Trophoblast cell (in vitro differentiated cells and primary cell): ENCODE measurements at regions not wholly inside any gene's neighbourhood (a gene's known extent, or its start where the extent isn't known, plus 50 kb on each side); places are given as distances from the start of the nearest gene placed in this dataset.
"Not testable (repeated sequence)": the region's sequence is repeated elsewhere in the genome, so short reads cannot be mapped to it uniquely, and the experiment has no call there.

Source experiments
- DNase-seq, 2 donors: peaks; one replicate each; pipeline ENCODE4 v3.0.0-alpha.2; 2016
- H2AFZ ChIP-seq: 2 replicates; pipeline ENCODE4 v1.6.1; 2013; ENCODE audit warnings: low read length, moderate library complexity, mild to moderate bottlenecking; ENCODE audit not compliant: insufficient read depth, poor library complexity
- H2AK5ac ChIP-seq: 2 replicates; pipeline ENCODE4 v1.6.1; 2013; ENCODE audit warnings: mild to moderate bottlenecking, low read length
- H2BK120ac ChIP-seq: 2 replicates; pipeline ENCODE4 v1.6.1; 2013; ENCODE audit warnings: low read length, mild to moderate bottlenecking, moderate library complexity; ENCODE audit not compliant: insufficient read depth, poor library complexity
- H2BK12ac ChIP-seq: 2 replicates; pipeline ENCODE4 v1.6.1; 2013; ENCODE audit warnings: mild to moderate bottlenecking, low read length, moderate library complexity
- H2BK5ac ChIP-seq: 2 replicates; pipeline ENCODE4 v1.6.1; 2013; ENCODE audit warnings: low read length, low read depth, moderate library complexity, mild to moderate bottlenecking; ENCODE audit not compliant: poor library complexity
- H3K14ac ChIP-seq: 2 replicates; pipeline ENCODE4 v1.6.1; 2013; ENCODE audit warnings: mild to moderate bottlenecking, low read length
- H3K18ac ChIP-seq: 2 replicates; pipeline ENCODE4 v1.6.1; 2013; ENCODE audit warnings: mild to moderate bottlenecking, low read length
- H3K23ac ChIP-seq: 2 replicates; pipeline ENCODE4 v1.6.1; 2013; ENCODE audit warnings: low read length
- H3K27ac ChIP-seq: 2 replicates; pipeline ENCODE4 v1.5.1; 2013; ENCODE audit warnings: low read depth, mild to moderate bottlenecking, inconsistent platforms, low read length, moderate library complexity
- H3K27me3 ChIP-seq: 2 replicates; pipeline ENCODE4 v1.6.1; 2013; ENCODE audit warnings: inconsistent platforms, mild to moderate bottlenecking, low read length, moderate library complexity; ENCODE audit not compliant: insufficient read depth
- H3K36me3 ChIP-seq, 2 experiments: 1 replicate in 1 of 2; 2 replicates in 1 of 2; pipeline ENCODE4 v1.6.1; 2013; ENCODE audit warnings: low read length in 2 of 2, mild to moderate bottlenecking in 2 of 2, moderate library complexity in 1 of 2; ENCODE audit not compliant: insufficient read depth in 2 of 2, control insufficient read depth in 1 of 2
- H3K4ac ChIP-seq: 2 replicates; pipeline ENCODE4 v1.6.1; 2013; ENCODE audit warnings: low read depth, mild to moderate bottlenecking, low read length, moderate library complexity
- H3K4me1 ChIP-seq, 2 experiments: 1 replicate in 1 of 2; 2 replicates in 1 of 2; pipeline ENCODE4 v1.6.1; 2013; ENCODE audit warnings: low read length in 2 of 2, mild to moderate bottlenecking in 2 of 2, moderate library complexity in 1 of 2; ENCODE audit not compliant: insufficient read depth in 2 of 2, control insufficient read depth in 1 of 2
- H3K4me2 ChIP-seq: 2 replicates; pipeline ENCODE4 v1.6.1; 2013; ENCODE audit warnings: inconsistent platforms, mild to moderate bottlenecking, low read length, moderate library complexity
- H3K4me3 ChIP-seq: 2 replicates; pipeline ENCODE4 v1.5.1; 2013; ENCODE audit warnings: mild to moderate bottlenecking, low read depth, low read length, inconsistent platforms
- H3K79me1 ChIP-seq: one replicate; pipeline ENCODE4 v1.6.1; 2013; ENCODE audit warnings: low read length
- H3K79me2 ChIP-seq: 2 replicates; pipeline ENCODE4 v1.6.1; 2013; ENCODE audit warnings: low read length, mild to moderate bottlenecking; ENCODE audit not compliant: control insufficient read depth, insufficient read depth, poor library complexity
- H3K9ac ChIP-seq: 2 replicates; pipeline ENCODE4 v1.6.1; 2013; ENCODE audit warnings: mild to moderate bottlenecking, low read length
- H3K9me3 ChIP-seq: 2 replicates; pipeline ENCODE4 v1.6.1; 2013; ENCODE audit warnings: low read depth, mild to moderate bottlenecking, control low read depth, inconsistent platforms, low read length; ENCODE audit not compliant: insufficient read depth
- H4K12ac ChIP-seq: 2 replicates; pipeline ENCODE4 v1.6.1; 2013; ENCODE audit warnings: low read depth, mild to moderate bottlenecking, low read length, moderate library complexity
- H4K8ac ChIP-seq: 2 replicates; pipeline ENCODE4 v1.6.1; 2013; ENCODE audit warnings: low read depth, mild to moderate bottlenecking, low read length, moderate library complexity
- H4K91ac ChIP-seq: one replicate; pipeline ENCODE4 v1.6.1; 2013; ENCODE audit warnings: low read depth, mild to moderate bottlenecking, low read length, moderate library complexity
- WGBS: extraction: QIAGEN DNeasy Blood & Tissue Kit; methylation state at CpG from one replicate; pipeline ENCODE4 v1.1.7; 2013; ENCODE audit warnings: missing lambda C conversion rate; ENCODE audit not compliant: insufficient read length, insufficient coverage; ENCODE audit errors: extremely low coverage; 5-methylcytosine and 5-hydroxymethylcytosine counted together

DNA sequence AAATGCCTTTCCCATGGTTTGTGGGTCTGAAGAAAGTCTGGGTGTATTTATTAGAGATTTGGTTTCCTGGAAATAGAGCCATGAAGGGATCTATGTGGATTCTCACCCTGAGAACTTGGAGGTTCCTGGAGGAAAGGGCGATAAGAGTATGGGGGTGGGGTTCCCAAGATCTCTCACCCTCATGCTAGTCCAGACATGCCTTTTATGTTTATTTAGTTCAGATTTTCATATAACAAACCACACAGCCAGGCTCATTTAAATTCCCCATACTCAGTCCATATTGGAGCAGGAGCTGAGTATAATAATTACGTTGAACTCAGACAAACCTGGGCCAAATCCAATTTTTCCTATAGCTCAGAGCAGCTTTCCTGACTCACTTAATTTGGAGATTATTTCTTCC, 566.6 kb downstream of the GOLGA6L6 start:
- Histone ChIP-seq H3K4ac (no peak overlapping the region), H3K79me1 (no peaks in the 10 kb centered on the region), H2BK5ac (no peak overlapping the region), H2BK12ac (no peak overlapping the region), H4K8ac (no peak overlapping the region), H3K4me2 (no peak overlapping the region), H3K27me3 (no peaks in the 10 kb centered on the region), H3K4me3 (no peak overlapping the region), H3K79me2 (no peaks in the 10 kb centered on the region), H3K23ac (no peak overlapping the region), H4K12ac (no peak overlapping the region), H3K27ac (no peak overlapping the region), H3K9me3 (peaks cover 9% of the 10 kb centered on the region), H3K9ac (no peak overlapping the region), H2BK120ac (no peak overlapping the region), H2AK5ac (no peak overlapping the region), H2AFZ (no peak overlapping the region), H3K36me3 (no peaks in the 10 kb centered on the region), H3K18ac (no peak overlapping the region), H3K14ac (no peak overlapping the region), H4K91ac (no peak overlapping the region), H3K4me1 (no peaks in the 10 kb centered on the region)
- DNase-seq: no peak
- no CpG with 5 or more reads among the region's 2 CpGs for WGBS

GRCh38 chr15:19973718-19974117, 567.9 kb downstream of the GOLGA6L6 start:
- Histone ChIP-seq H3K9ac (no peak overlapping the region), H3K18ac (no peak overlapping the region), H3K4ac (no peak overlapping the region), H3K14ac (no peak overlapping the region), H2BK12ac (no peak overlapping the region), H3K36me3 (no peaks in the 10 kb centered on the region), H4K12ac (no peak overlapping the region), H3K27me3 (no peaks in the 10 kb centered on the region), H2BK120ac (no peak overlapping the region), H3K79me1 (no peaks in the 10 kb centered on the region), H3K4me1 (no peaks in the 10 kb centered on the region), H3K79me2 (no peaks in the 10 kb centered on the region), H3K9me3 (peaks cover 9% of the 10 kb centered on the region), H4K91ac (no peak overlapping the region), H4K8ac (no peak overlapping the region), H3K4me2 (no peak overlapping the region), H3K4me3 (no peak overlapping the region), H3K23ac (no peak overlapping the region), H2BK5ac (no peak overlapping the region), H2AK5ac (no peak overlapping the region), H3K27ac (no peak overlapping the region), H2AFZ (no peak overlapping the region)
- DNase-seq: no peak
- WGBS: no CpG with 5 or more reads among the region's 7 CpGs

- H3K79me2 ChIP-seq, H2AK5ac ChIP-seq, H4K12ac ChIP-seq, H3K79me1 ChIP-seq, H3K27ac ChIP-seq, H3K4me2 ChIP-seq, H2BK12ac ChIP-seq, H3K27me3 ChIP-seq, H3K9me3 ChIP-seq, H4K91ac ChIP-seq, H3K23ac ChIP-seq, H3K4me1 ChIP-seq, H3K18ac ChIP-seq, H2BK120ac ChIP-seq, H4K8ac ChIP-seq, H3K36me3 ChIP-seq, H3K9ac ChIP-seq, H3K14ac ChIP-seq, H2AFZ ChIP-seq, H2BK5ac ChIP-seq, H3K4ac ChIP-seq, H3K4me3 ChIP-seq, DNase-seq: not testable (repeated sequence)
- no CpG with 5 or more reads among the region's 4 CpGs for WGBS
These were observed 569.0 kb downstream of the GOLGA6L6 start for GRCh38 chr15:19972582-19972981.

DNA sequence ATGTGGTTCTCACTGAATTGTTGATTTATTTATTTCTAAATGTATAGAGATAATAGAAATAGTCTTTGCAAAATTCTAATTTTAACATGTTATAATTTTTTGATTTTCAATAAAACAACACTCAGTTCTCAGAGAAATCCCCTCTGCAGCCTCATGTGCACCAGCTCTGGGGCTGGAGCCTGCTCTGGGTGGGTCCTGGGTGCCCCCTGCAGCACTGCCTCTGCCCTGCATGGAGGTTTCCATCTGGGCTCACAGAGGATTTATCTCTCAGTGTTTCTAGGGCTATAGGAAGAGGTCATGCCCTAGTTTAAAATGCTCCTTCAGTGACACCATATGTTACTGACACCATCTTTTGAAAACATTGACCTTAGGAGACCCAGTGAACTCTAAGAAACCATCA, 576.0 kb downstream of the GOLGA6L6 start:
- not testable (repeated sequence) for H2AFZ ChIP-seq, H2BK120ac ChIP-seq, H3K4me2 ChIP-seq, H2BK5ac ChIP-seq, H3K79me1 ChIP-seq, H3K14ac ChIP-seq, H4K8ac ChIP-seq, H2BK12ac ChIP-seq, H3K36me3 ChIP-seq, H4K91ac ChIP-seq, DNase-seq, H3K27ac ChIP-seq, H3K9ac ChIP-seq, H3K18ac ChIP-seq, H3K4me1 ChIP-seq, H3K4me3 ChIP-seq, H2AK5ac ChIP-seq, H3K23ac ChIP-seq, H3K27me3 ChIP-seq, H3K79me2 ChIP-seq, H4K12ac ChIP-seq, H3K4ac ChIP-seq
- peaks cover 13% of the 10 kb centered on the region for H3K9me3 ChIP-seq

DNA sequence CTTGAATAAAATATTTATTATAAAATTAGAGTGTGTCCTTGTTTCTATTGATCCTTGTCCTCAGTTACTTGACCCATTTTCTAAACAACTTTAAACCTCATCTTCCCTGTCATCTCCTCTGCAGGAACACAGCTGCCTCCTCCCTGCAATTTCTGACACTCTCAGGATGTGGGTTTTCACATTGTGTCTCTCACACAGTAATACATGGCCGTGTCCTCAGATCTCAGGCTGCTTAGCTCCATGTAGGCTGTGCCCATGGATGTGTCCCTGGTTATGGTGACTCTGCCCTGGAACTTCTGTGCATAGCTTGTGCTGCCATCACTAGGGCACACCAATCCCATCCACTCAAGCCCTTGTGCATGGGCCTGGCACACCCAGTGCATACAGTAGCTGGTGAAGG, 577.1 kb downstream of the GOLGA6L6 start:
- not testable (repeated sequence) for H2BK12ac ChIP-seq, H4K12ac ChIP-seq, H3K4ac ChIP-seq, H3K4me1 ChIP-seq, H4K91ac ChIP-seq, H3K23ac ChIP-seq, H3K14ac ChIP-seq, H2BK120ac ChIP-seq, H3K27me3 ChIP-seq, H3K27ac ChIP-seq, H3K4me3 ChIP-seq, H3K18ac ChIP-seq, H3K79me1 ChIP-seq, H3K4me2 ChIP-seq, H2AK5ac ChIP-seq, H3K36me3 ChIP-seq, H2BK5ac ChIP-seq, DNase-seq, H3K79me2 ChIP-seq, H4K8ac ChIP-seq, H2AFZ ChIP-seq, H3K9ac ChIP-seq
- peaks cover 13% of the 10 kb centered on the region for H3K9me3 ChIP-seq
- WGBS: no CpG with 5 or more reads among the region's 1 CpG
